ENCODE measurements at regions not wholly inside any gene's neighbourhood (a gene's known extent, or its start where the extent isn't known, plus 50 kb on each side); places are given as distances from the start of the nearest gene placed in this dataset.

GRCh38 chr15:31805090-31805662 is 225.1 kb upstream of the CHRNA7 start (continued):
- TF ChIP-seq BCLAF1 (IDR thresholded peaks at IDR 0.05): no peak
- TF ChIP-seq ZZZ3 (IDR thresholded peaks at IDR 0.05; ENCODE audit: control insufficient read depth, insufficient read length, low read depth): no peak

GRCh38 chr15:31806106-31806505 is 224.2 kb upstream of the CHRNA7 start:
- no peaks in the 10 kb centered on the region for H3K79me2 ChIP-seq (ENCODE audit: control insufficient read depth, insufficient read depth, low read length)
- in situ Hi-C loops (cut with MboI) (no loop called here), intact Hi-C loops (cut with micrococcal nuclease; ENCODE audit: unreplicated experiment) (no loop called here)
- BruUV-seq (replicated peaks): no TSS peak
- no peak overlapping the region for H3K4me3 ChIP-seq
- no peaks in the 10 kb centered on the region for H3K36me3 ChIP-seq (ENCODE audit: control insufficient read depth in 2 of 2, insufficient read depth in 2 of 2, low read length in 1 of 2)
- H3K27me3 ChIP-seq (replicated peaks in 1 of 2; ENCODE audit: control insufficient read depth in 2 of 2, insufficient read depth in 2 of 2, low read length in 1 of 2): no peaks in the 10 kb centered on the region
- ChIA-PET SMC1A (ENCODE audit: uncharacterized antibody, unreplicated experiment) (no interaction called here), POLR2A (no interaction called here), CTCF (no interaction called here), RAD21 (ENCODE audit: unreplicated experiment) (no interaction called here)
- FAIRE-seq (no peak), ATAC-seq (no peak), DNase-seq (ENCODE audit: low read depth, low spot score) (no peak)
- no peak overlapping the region for H3K4me2 ChIP-seq (ENCODE audit: control insufficient read depth, insufficient read depth)
- H3K27ac ChIP-seq (ENCODE audit: control insufficient read depth, insufficient read depth): no peak overlapping the region
- H3K9ac ChIP-seq (ENCODE audit: control insufficient read depth, insufficient read depth, low read length): no peak overlapping the region
- H3K9me3 ChIP-seq (replicated peaks; ENCODE audit: control insufficient read depth, insufficient read depth, low read length): no peaks in the 10 kb centered on the region
- H4K20me1 ChIP-seq (ENCODE audit: control insufficient read depth, insufficient read depth): no peaks in the 10 kb centered on the region
- no peaks in the 10 kb centered on the region for H3K4me1 ChIP-seq (ENCODE audit: control insufficient read depth, insufficient read depth, low read length)
- no peak overlapping the region for H2AFZ ChIP-seq (ENCODE audit: control insufficient read depth, low read depth, low read length)
- TF ChIP-seq IRF3 (IDR thresholded peaks at IDR 0.05) (no peak), CREM (IDR thresholded peaks at IDR 0.05; ENCODE audit: low read depth) (no peak), NR2C1 (IDR thresholded peaks at IDR 0.05) (no peak), FOXK2 (IDR thresholded peaks at IDR 0.05) (no peak), USF1 (IDR thresholded peaks at IDR 0.05; ENCODE audit: borderline replicate concordance, extremely low read length, insufficient read depth, low read depth, low read length) (no peak), REST (IDR thresholded peaks at IDR 0.05; ENCODE audit: low read depth, low read length) (no peak), SUPT20H (IDR thresholded peaks at IDR 0.05; ENCODE audit: borderline replicate concordance, control insufficient read depth, low read depth, low read length) (no peak), NR2C2 (IDR thresholded peaks at IDR 0.05; ENCODE audit: borderline replicate concordance, control insufficient read depth, insufficient read length, low read depth) (no peak), JUND (IDR thresholded peaks at IDR 0.05; ENCODE audit: low read depth, low read length) (no peak)

Data from GM12878 (cell line).